ENCODE measurements at regions not wholly inside any gene's neighbourhood (a gene's known extent, or its start where the extent isn't known, plus 50 kb on each side); places are given as distances from the start of the nearest gene placed in this dataset.

DNA sequence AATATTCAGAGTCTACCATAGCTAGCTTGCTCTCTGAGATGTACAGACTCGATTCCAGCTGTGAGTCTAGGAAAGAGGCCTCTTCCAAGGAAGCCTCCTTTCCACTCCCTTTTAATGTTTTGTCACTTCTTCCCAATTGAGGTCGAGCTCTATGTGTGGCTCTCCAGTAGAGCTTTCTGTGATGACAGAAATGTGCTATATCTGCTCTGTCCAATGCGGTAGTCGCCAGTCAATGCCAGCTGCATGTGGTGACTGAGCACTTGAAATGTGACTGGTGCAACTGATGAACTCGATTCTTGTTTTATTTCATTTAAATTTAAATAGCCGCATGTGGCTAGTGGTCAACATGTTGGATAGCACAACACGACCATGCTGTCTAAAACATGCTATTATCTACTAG, 387.0 kb upstream of the NRP1 start:
- TF ChIP-seq, protein P1, sequence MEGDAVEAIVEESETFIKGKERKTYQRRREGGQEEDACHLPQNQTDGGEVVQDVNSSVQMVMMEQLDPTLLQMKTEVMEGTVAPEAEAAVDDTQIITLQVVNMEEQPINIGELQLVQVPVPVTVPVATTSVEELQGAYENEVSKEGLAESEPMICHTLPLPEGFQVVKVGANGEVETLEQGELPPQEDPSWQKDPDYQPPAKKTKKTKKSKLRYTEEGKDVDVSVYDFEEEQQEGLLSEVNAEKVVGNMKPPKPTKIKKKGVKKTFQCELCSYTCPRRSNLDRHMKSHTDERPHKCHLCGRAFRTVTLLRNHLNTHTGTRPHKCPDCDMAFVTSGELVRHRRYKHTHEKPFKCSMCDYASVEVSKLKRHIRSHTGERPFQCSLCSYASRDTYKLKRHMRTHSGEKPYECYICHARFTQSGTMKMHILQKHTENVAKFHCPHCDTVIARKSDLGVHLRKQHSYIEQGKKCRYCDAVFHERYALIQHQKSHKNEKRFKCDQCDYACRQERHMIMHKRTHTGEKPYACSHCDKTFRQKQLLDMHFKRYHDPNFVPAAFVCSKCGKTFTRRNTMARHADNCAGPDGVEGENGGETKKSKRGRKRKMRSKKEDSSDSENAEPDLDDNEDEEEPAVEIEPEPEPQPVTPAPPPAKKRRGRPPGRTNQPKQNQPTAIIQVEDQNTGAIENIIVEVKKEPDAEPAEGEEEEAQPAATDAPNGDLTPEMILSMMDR (IDR thresholded peaks at IDR 0.05; ENCODE audit: low read length) = no peak
- TF ChIP-seq EZH2 (IDR thresholded peaks at IDR 0.05; ENCODE audit: borderline replicate concordance, low read length) = no peak

All from OCI-LY1 (cell line).